ENCODE measurements at regions not wholly inside any gene's neighbourhood (a gene's known extent, or its start where the extent isn't known, plus 50 kb on each side); places are given as distances from the start of the nearest gene placed in this dataset.

DNA sequence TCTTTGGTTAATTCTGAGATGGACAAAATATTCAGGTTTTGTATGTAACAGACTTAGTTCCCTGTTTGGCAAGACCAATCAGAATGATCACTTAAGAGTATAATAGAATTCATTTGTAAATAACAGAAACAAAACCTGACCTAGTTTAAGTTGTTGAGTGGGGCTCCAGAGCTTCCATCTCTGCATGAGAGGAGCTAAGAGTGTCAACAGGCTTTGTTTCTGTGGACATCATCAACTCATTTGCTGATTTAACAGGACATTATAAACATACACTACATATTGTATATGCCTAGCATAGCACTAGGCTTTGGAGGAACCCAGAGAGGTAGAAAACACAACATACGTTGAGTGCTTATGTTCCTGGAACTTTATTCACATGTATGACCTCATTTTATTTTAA lies 75.3 kb upstream of the TRIB2 start:
- Histone ChIP-seq H3K79me2 (ENCODE audit: control insufficient read depth, insufficient read depth, low read length) (no peaks in the 10 kb centered on the region), H3K27me3 (ENCODE audit: control insufficient read depth in 2 of 2, insufficient read depth in 2 of 2, low read length in 2 of 2) (peaks cover 0 to 7% of the 10 kb centered on the region in 2 experiments), H3K9ac (replicated peaks; ENCODE audit: extremely low read depth, insufficient read depth, low read length) (no peak overlapping the region), H3K9me1 (replicated peaks; ENCODE audit: control insufficient read depth, extremely low read depth, insufficient read depth, low read length) (no peaks in the 10 kb centered on the region), H3K4me2 (ENCODE audit: insufficient read depth, low read length) (no peak overlapping the region), H4K20me1 (replicated peaks; ENCODE audit: control insufficient read depth, extremely low read depth, insufficient read depth, low read length) (no peaks in the 10 kb centered on the region), H3K27ac (ENCODE audit: insufficient read depth, low read depth, low read length) (no peak overlapping the region), H3K36me3 (ENCODE audit: control insufficient read depth in 2 of 2, extremely low read depth in 1 of 2, insufficient read depth in 2 of 2, low read length in 2 of 2) (no peaks in the 10 kb centered on the region), H3K9me3 (replicated peaks; ENCODE audit: control insufficient read depth, insufficient read depth, low read length) (no peaks in the 10 kb centered on the region), H3K4me1 (ENCODE audit: control insufficient read depth, extremely low read depth, insufficient read depth, low read length) (no peaks in the 10 kb centered on the region), H2AFZ (ENCODE audit: low read depth, low read length) (no peak overlapping the region), H3K4me3 (replicated peaks in 1 of 3; ENCODE audit: insufficient read depth in 1 of 3, low read depth in 1 of 3, low read length in 3 of 3) (no peak overlapping the region)
- FAIRE-seq (no peak), DNase-seq (ENCODE audit: low read depth, low spot score) (no peak)
- ChIA-PET POLR2A (no interaction called here), CTCF (interaction anchor here (1.7 kb wide), 1 partner anchor 75 kb away, joined by 5 read pairs; the partner anchor contains the start of gene TRIB2)
- TF ChIP-seq GATA2 (IDR thresholded peaks at IDR 0.05; ENCODE audit: insufficient read depth, insufficient read length, low read depth, low read length) (no peak), POLR2A (IDR thresholded peaks at IDR 0.05; ENCODE audit: low read depth, low read length) (no peak), POLR2AphosphoS5 (IDR thresholded peaks at IDR 0.05; ENCODE audit: insufficient read depth, low read depth, low read length) (no peak), MAX (IDR thresholded peaks at IDR 0.05; ENCODE audit: insufficient read depth, insufficient read length) (no peak), EZH2 (IDR thresholded peaks at IDR 0.05; ENCODE audit: borderline replicate concordance, low read depth, low read length, severe bottlenecking) (no peak), MYC (IDR thresholded peaks at IDR 0.05; ENCODE audit: low read depth, low read length) (no peak)
- intact Hi-C loops (cut with micrococcal nuclease) (no loop called here), dilution Hi-C loops (cut with MboI; ENCODE audit: extremely low pct_ligation_motif_present, low sequenced_read_pairs) (no loop called here)
- BruUV-seq (replicated peaks): no TSS peak

GRCh38 chr2:12642332-12642731 lies 74.4 kb upstream of the TRIB2 start:
- intact Hi-C loops (cut with micrococcal nuclease) (no loop called here), dilution Hi-C loops (cut with MboI; ENCODE audit: extremely low pct_ligation_motif_present, low sequenced_read_pairs) (no loop called here)
- BruUV-seq (replicated peaks): no TSS peak
- POLR2A ChIA-PET: no interaction called here
- Histone ChIP-seq H3K9ac (replicated peaks; ENCODE audit: extremely low read depth, insufficient read depth, low read length) (no peak overlapping the region), H4K20me1 (replicated peaks; ENCODE audit: control insufficient read depth, extremely low read depth, insufficient read depth, low read length) (no peaks in the 10 kb centered on the region), H3K4me3 (replicated peaks in 1 of 3; ENCODE audit: insufficient read depth in 1 of 3, low read depth in 1 of 3, low read length in 3 of 3) (no peak overlapping the region), H3K79me2 (ENCODE audit: control insufficient read depth, insufficient read depth, low read length) (no peaks in the 10 kb centered on the region), H3K4me2 (ENCODE audit: insufficient read depth, low read length) (no peak overlapping the region), H2AFZ (ENCODE audit: low read depth, low read length) (no peak overlapping the region), H3K9me3 (replicated peaks; ENCODE audit: control insufficient read depth, insufficient read depth, low read length) (no peaks in the 10 kb centered on the region), H3K36me3 (ENCODE audit: control insufficient read depth in 2 of 2, extremely low read depth in 1 of 2, insufficient read depth in 2 of 2, low read length in 2 of 2) (no peaks in the 10 kb centered on the region), H3K4me1 (ENCODE audit: control insufficient read depth, extremely low read depth, insufficient read depth, low read length) (no peaks in the 10 kb centered on the region), H3K27me3 (ENCODE audit: control insufficient read depth in 2 of 2, insufficient read depth in 2 of 2, low read length in 2 of 2) (peaks cover 0 to 12% of the 10 kb centered on the region in 2 experiments), H3K9me1 (replicated peaks; ENCODE audit: control insufficient read depth, extremely low read depth, insufficient read depth, low read length) (no peaks in the 10 kb centered on the region), H3K27ac (ENCODE audit: insufficient read depth, low read depth, low read length) (no peak overlapping the region)
- TF ChIP-seq POLR2AphosphoS5 (IDR thresholded peaks at IDR 0.05; ENCODE audit: insufficient read depth, low read depth, low read length) (no peak), POLR2A (IDR thresholded peaks at IDR 0.05; ENCODE audit: low read depth, low read length) (no peak), GATA2 (IDR thresholded peaks at IDR 0.05; ENCODE audit: insufficient read depth, insufficient read length, low read depth, low read length) (no peak), EZH2 (IDR thresholded peaks at IDR 0.05; ENCODE audit: borderline replicate concordance, low read depth, low read length, severe bottlenecking) (no peak), MAX (IDR thresholded peaks at IDR 0.05; ENCODE audit: insufficient read depth, insufficient read length) (no peak)
- TF ChIP-seq, protein P1, sequence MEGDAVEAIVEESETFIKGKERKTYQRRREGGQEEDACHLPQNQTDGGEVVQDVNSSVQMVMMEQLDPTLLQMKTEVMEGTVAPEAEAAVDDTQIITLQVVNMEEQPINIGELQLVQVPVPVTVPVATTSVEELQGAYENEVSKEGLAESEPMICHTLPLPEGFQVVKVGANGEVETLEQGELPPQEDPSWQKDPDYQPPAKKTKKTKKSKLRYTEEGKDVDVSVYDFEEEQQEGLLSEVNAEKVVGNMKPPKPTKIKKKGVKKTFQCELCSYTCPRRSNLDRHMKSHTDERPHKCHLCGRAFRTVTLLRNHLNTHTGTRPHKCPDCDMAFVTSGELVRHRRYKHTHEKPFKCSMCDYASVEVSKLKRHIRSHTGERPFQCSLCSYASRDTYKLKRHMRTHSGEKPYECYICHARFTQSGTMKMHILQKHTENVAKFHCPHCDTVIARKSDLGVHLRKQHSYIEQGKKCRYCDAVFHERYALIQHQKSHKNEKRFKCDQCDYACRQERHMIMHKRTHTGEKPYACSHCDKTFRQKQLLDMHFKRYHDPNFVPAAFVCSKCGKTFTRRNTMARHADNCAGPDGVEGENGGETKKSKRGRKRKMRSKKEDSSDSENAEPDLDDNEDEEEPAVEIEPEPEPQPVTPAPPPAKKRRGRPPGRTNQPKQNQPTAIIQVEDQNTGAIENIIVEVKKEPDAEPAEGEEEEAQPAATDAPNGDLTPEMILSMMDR (IDR thresholded peaks at IDR 0.05; ENCODE audit: extremely low read depth in 1 of 2, insufficient read depth in 1 of 2, low read depth in 1 of 2, low read length in 2 of 2): no peak
- no peak for FAIRE-seq
- DNase-seq (ENCODE audit: low read depth, low spot score): no peak
- CTCF ChIA-PET: interaction anchor here (1.1 to 1.7 kb wide), 2 partner anchors 51 to 75 kb away, joined by 3 to 5 read pairs; partner anchors contain the start of gene TRIB2

Measured in endothelial cell of umbilical vein (primary cell).